SU-DHL-6 (cell line): ENCODE measurements at regions not wholly inside any gene's neighbourhood (a gene's known extent, or its start where the extent isn't known, plus 50 kb on each side); places are given as distances from the start of the nearest gene placed in this dataset.

ENCODE experiments used
- H2AFZ ChIP-seq: fragments of 200-600 bp; sonication (generic); 2 replicates; pipeline ENCODE4 v1.6.1; 2014; ENCODE audit warnings: low read depth, mild to moderate bottlenecking, moderate library complexity, mixed read lengths, antibody characterized with exemption, low read length; ENCODE audit not compliant: severe bottlenecking
- H3F3A ChIP-seq: fragments of 200-600 bp; shearing (Covaris generic); 2 replicates; pipeline ENCODE4 v1.6.0; 2016; ENCODE audit warnings: antibody characterized with exemption, mild to moderate bottlenecking; ENCODE audit not compliant: insufficient read depth
- H3K27ac ChIP-seq: fragments of 200-600 bp; sonication (generic); 2 replicates; pipeline ENCODE4 v1.5.1; 2016; ENCODE audit warnings: low read depth, mild to moderate bottlenecking, low read length, moderate library complexity, mixed read lengths
- H3K27me3 ChIP-seq: fragments of 200-600 bp; sonication (generic), shearing (Covaris generic); 2 replicates; pipeline ENCODE4 v1.6.0; 2014; ENCODE audit warnings: mild to moderate bottlenecking, low read length
- H3K36me3 ChIP-seq: fragments of 200-600 bp; sonication (generic); 2 replicates; pipeline ENCODE4 v1.6.1; 2014; ENCODE audit warnings: mild to moderate bottlenecking, low read length, mixed read lengths
- H3K4me2 ChIP-seq: fragments of 300-600, 200-600 bp; shearing (Covaris generic), sonication (generic); 2 replicates; pipeline ENCODE4 v1.6.0; 2014; ENCODE audit warnings: low read length, low read depth, mild to moderate bottlenecking; ENCODE audit not compliant: poor library complexity, severe bottlenecking
- H3K4me3 ChIP-seq: fragments of 200-600 bp; sonication (generic); 2 replicates; pipeline ENCODE4 v1.5.1; 2014; ENCODE audit warnings: antibody characterized with exemption, low read length, mild to moderate bottlenecking, mixed read lengths; ENCODE audit not compliant: insufficient read depth, poor library complexity, severe bottlenecking
- H3K79me2 ChIP-seq: fragments of 200-600 bp; sonication (generic); 2 replicates; pipeline ENCODE4 v1.6.1; 2014; ENCODE audit warnings: mild to moderate bottlenecking, low read length, moderate library complexity; ENCODE audit not compliant: insufficient read depth
- H3K9ac ChIP-seq: fragments of 200-600 bp; sonication (generic); 2 replicates; pipeline ENCODE4 v1.7.0; 2014; ENCODE audit warnings: mild to moderate bottlenecking, low read length
- H3K9me2 ChIP-seq: fragments of 200-600 bp; sonication (generic); replicated peaks from 2 replicates; pipeline ENCODE4 v1.6.1; 2014; ENCODE audit warnings: low read length; ENCODE audit not compliant: insufficient read depth
- H3K9me3 ChIP-seq: fragments of 200-600 bp; sonication (generic); 2 replicates; pipeline ENCODE4 v1.6.1; 2014; ENCODE audit warnings: low read length, mixed read lengths; ENCODE audit not compliant: insufficient read depth
- H4K20me1 ChIP-seq: fragments of 200-600 bp; sonication (generic); 2 replicates; pipeline ENCODE4 v1.6.1; 2014; ENCODE audit warnings: low read depth, mild to moderate bottlenecking, antibody characterized with exemption, low read length, moderate library complexity, mixed read lengths
- CTCF ChIP-seq: fragments of 200-600 bp; sonication (generic); IDR thresholded peaks from one replicate; pipeline ENCODE4 v1.5.1; 2017; ENCODE audit warnings: antibody characterized with exemption, mild to moderate bottlenecking, low read length, moderate library complexity; ENCODE audit not compliant: insufficient read depth, poor library complexity, severe bottlenecking
- EZH2phosphoT487 ChIP-seq: fragments of 200-600 bp; sonication (generic), shearing (Covaris generic); conservative IDR thresholded peaks from 2 replicates; pipeline ENCODE4 v1.6.1; 2018; ENCODE audit warnings: mild to moderate bottlenecking, antibody characterized with exemption, low read length, moderate library complexity, mixed read lengths

GRCh38 chr2:237251986-237252385 lies 162.0 kb downstream of the COL6A3 start:
- Histone ChIP-seq H3K4me2 (no peak overlapping the region), H3K27ac (no peak overlapping the region), H3K9me3 (no peaks in the 10 kb centered on the region), H3K27me3 (no peaks in the 10 kb centered on the region; the same call in 1 of the 2 replicates), H3K9ac (no peak overlapping the region), H4K20me1 (no peaks in the 10 kb centered on the region), H3K79me2 (no peaks in the 10 kb centered on the region), H3F3A (no peaks in the 10 kb centered on the region), H2AFZ (no peak overlapping the region), H3K9me2 (no peaks in the 10 kb centered on the region), H3K36me3 (no peaks in the 10 kb centered on the region), H3K4me3 (no peak overlapping the region)
- no peak for TF ChIP-seq EZH2phosphoT487
- TF ChIP-seq CTCF = no peak

DNA sequence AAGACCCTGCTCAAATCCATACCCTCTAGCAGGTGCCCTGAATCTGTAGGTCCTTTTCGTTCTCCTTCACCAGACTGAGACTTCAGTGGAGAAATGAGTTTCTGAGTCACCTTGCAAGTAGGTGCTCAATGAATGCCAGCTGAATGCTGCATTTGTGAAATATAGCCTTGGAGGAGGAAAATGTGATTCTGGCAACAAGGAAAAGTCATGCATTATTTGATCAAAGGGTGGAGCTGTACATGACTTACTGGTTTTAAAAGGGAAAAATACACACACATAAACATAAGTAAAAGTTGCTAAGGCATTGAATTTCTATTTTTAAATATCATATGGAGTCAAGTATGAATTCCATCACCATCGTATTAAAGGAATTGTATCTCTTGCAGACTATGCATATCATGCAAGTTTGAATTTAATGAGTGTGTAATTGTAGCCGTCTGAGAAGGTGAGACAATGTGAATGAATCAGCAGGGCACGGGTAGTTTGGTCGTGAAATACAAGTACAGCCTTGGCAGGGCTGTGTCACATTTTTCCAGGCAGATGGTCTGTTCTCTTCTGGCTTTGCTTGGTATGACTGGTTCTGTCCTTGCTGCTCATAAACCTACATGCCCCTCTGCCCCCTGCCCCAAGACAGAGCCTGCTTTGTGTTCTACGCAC lies 160.8 kb downstream of the COL6A3 start:
- no peak overlapping the region for H3K4me2 ChIP-seq
- H3K79me2 ChIP-seq = no peaks in the 10 kb centered on the region
- H3K9me3 ChIP-seq = no peaks in the 10 kb centered on the region
- H2AFZ ChIP-seq = no peak overlapping the region
- H3K27me3 ChIP-seq = no peaks in the 10 kb centered on the region; the same call in 1 of the 2 replicates
- no peak overlapping the region for H3K4me3 ChIP-seq
- H4K20me1 ChIP-seq = no peaks in the 10 kb centered on the region
- no peaks in the 10 kb centered on the region for H3K36me3 ChIP-seq
- TF ChIP-seq EZH2phosphoT487 (no peak), CTCF (no peak)
- H3K9ac ChIP-seq = no peak overlapping the region
- no peak overlapping the region for H3K27ac ChIP-seq
- H3K9me2 ChIP-seq = no peaks in the 10 kb centered on the region
- H3F3A ChIP-seq = no peaks in the 10 kb centered on the region

DNA sequence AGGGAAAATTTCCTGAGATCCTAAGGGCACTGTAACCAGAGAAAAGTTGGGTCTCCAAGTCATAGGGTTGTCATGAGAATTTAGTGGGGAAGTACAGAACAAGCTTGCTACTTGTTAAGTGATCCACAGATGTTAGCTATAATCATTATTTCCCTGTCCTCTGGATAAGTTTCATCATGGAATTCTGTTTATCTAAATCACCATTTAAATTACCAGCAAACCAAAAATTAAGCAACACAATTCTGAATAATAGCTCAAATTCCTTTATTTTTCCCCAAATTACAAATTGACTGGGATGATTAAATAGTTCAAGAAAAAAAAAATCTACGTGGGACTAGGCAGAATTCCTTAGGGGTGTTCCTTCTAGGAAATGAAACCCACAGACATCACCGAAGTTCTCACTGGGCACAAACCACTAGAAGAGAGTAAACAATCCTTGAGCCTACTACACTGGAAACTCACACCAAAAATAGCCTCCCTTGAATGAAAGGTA lies 159.5 kb downstream of the COL6A3 start:
- no peaks in the 10 kb centered on the region for H3K79me2 ChIP-seq
- no peak overlapping the region for H2AFZ ChIP-seq
- H3K4me2 ChIP-seq = no peak overlapping the region

More for the DNA sequence above, 159.5 kb downstream of the COL6A3 start:
- Histone ChIP-seq H3K9me2 (no peaks in the 10 kb centered on the region), H3K4me3 (no peak overlapping the region), H3F3A (no peaks in the 10 kb centered on the region), H3K36me3 (no peaks in the 10 kb centered on the region), H3K27ac (no peak overlapping the region), H3K27me3 (no peaks in the 10 kb centered on the region; the same call in 1 of the 2 replicates), H3K9ac (no peak overlapping the region), H4K20me1 (no peaks in the 10 kb centered on the region), H3K9me3 (no peaks in the 10 kb centered on the region)
- TF ChIP-seq CTCF (no peak), EZH2phosphoT487 (no peak)
